GM12891 (cell line): ENCODE measurements at regions not wholly inside any gene's neighbourhood (a gene's known extent, or its start where the extent isn't known, plus 50 kb on each side); places are given as distances from the start of the nearest gene placed in this dataset.

Source experiments
- PAX5 ChIP-seq: IDR thresholded peaks from 2 replicates; pipeline ENCODE4 v1.6.1; 2011; ENCODE audit warnings: low read length, moderate library complexity, mild to moderate bottlenecking; ENCODE audit not compliant: insufficient read depth, severe bottlenecking
- POLR2A ChIP-seq: IDR thresholded peaks from 2 replicates; pipeline ENCODE4 v1.6.1; 2011; ENCODE audit warnings: low read depth, low read length, control low read depth
- POLR2AphosphoS5 ChIP-seq: IDR thresholded peaks from 2 replicates; pipeline ENCODE4 v1.6.1; 2011; ENCODE audit warnings: low read depth, low read length, control low read depth
- SPI1 ChIP-seq: IDR thresholded peaks from 2 replicates; pipeline ENCODE4 v1.6.1; 2011; ENCODE audit warnings: low read depth, low read length, control low read depth
- TAF1 ChIP-seq: IDR thresholded peaks from 2 replicates; pipeline ENCODE4 v1.6.1; 2011; ENCODE audit warnings: low read depth, low read length, control low read depth

GRCh38 chr6:141724731-141725130 lies 408.0 kb upstream of the GJE1 start:
- TF ChIP-seq POLR2A: no peak
- TF ChIP-seq TAF1: no peak
- TF ChIP-seq POLR2AphosphoS5: no peak
- TF ChIP-seq PAX5: no peak
- no peak for TF ChIP-seq SPI1
